ENCODE measurements at regions not wholly inside any gene's neighbourhood (a gene's known extent, or its start where the extent isn't known, plus 50 kb on each side); places are given as distances from the start of the nearest gene placed in this dataset.

GRCh38 chr13:58083064-58083463 lies 451.5 kb downstream of the PCDH17 start:
- Histone ChIP-seq H3K4me3 (ENCODE audit: low read length) (no peak overlapping the region), H3K9ac (ENCODE audit: low read length) (no peak overlapping the region), H3K9me3 (ENCODE audit: low read length) (no peaks in the 10 kb centered on the region), H3K27me3 (ENCODE audit: insufficient read depth, low read depth, low read length) (no peaks in the 10 kb centered on the region), H3K27ac (ENCODE audit: low read length) (no peak overlapping the region), H3K79me2 (replicated peaks; ENCODE audit: insufficient read depth, low read length) (no peaks in the 10 kb centered on the region), H4K20me1 (ENCODE audit: insufficient read depth) (no peaks in the 10 kb centered on the region), H2AFZ (ENCODE audit: low read depth, low read length) (no peak overlapping the region), H3K9me2 (ENCODE audit: insufficient read depth, low read length) (no peaks in the 10 kb centered on the region), H3F3A (ENCODE audit: insufficient read depth, low read length, poor library complexity, severe bottlenecking) (no peaks in the 10 kb centered on the region), H3K36me3 (ENCODE audit: insufficient read depth, low read length) (no peaks in the 10 kb centered on the region), H3K4me2 (ENCODE audit: low read length) (no peak overlapping the region)
- TF ChIP-seq POLR2AphosphoS5 (IDR thresholded peaks at IDR 0.05) = no peak
- no peak for TF ChIP-seq EZH2 (IDR thresholded peaks at IDR 0.05; ENCODE audit: borderline replicate concordance, insufficient read depth, low read length, poor library complexity, severe bottlenecking)
- no peak for TF ChIP-seq TAF1 (IDR thresholded peaks at IDR 0.05; ENCODE audit: low read depth)
- no peak for TF ChIP-seq MXI1 (conservative IDR thresholded peaks at IDR 0.05; ENCODE audit: poor library complexity, severe bottlenecking)
- no peak for TF ChIP-seq RAD21 (conservative IDR thresholded peaks at IDR 0.05)
- no peak for TF ChIP-seq EP300 (conservative IDR thresholded peaks at IDR 0.05; ENCODE audit: poor library complexity, severe bottlenecking)
- no peak for TF ChIP-seq SMC3 (conservative IDR thresholded peaks at IDR 0.05; ENCODE audit: poor library complexity)
- no peak for TF ChIP-seq REST (IDR thresholded peaks at IDR 0.05; ENCODE audit: borderline replicate concordance)
- no peak for TF ChIP-seq CTCF (IDR thresholded peaks at IDR 0.05; ENCODE audit: poor library complexity, severe bottlenecking)

GRCh38 chr13:58085274-58085673 lies 453.7 kb downstream of the PCDH17 start:
- no peaks in the 10 kb centered on the region for H3K9me2 ChIP-seq (ENCODE audit: insufficient read depth, low read length)
- H4K20me1 ChIP-seq (ENCODE audit: insufficient read depth) = no peaks in the 10 kb centered on the region
- no peak overlapping the region for H2AFZ ChIP-seq (ENCODE audit: low read depth, low read length)
- TF ChIP-seq TAF1 (IDR thresholded peaks at IDR 0.05; ENCODE audit: low read depth) = no peak
- no peak for TF ChIP-seq POLR2AphosphoS5 (IDR thresholded peaks at IDR 0.05)
- no peak for TF ChIP-seq RAD21 (conservative IDR thresholded peaks at IDR 0.05)
- no peak for TF ChIP-seq MXI1 (conservative IDR thresholded peaks at IDR 0.05; ENCODE audit: poor library complexity, severe bottlenecking)
- H3F3A ChIP-seq (ENCODE audit: insufficient read depth, low read length, poor library complexity, severe bottlenecking) = no peaks in the 10 kb centered on the region
- H3K9me3 ChIP-seq (ENCODE audit: low read length) = no peaks in the 10 kb centered on the region
- no peaks in the 10 kb centered on the region for H3K79me2 ChIP-seq (replicated peaks; ENCODE audit: insufficient read depth, low read length)
- no peaks in the 10 kb centered on the region for H3K27me3 ChIP-seq (ENCODE audit: insufficient read depth, low read depth, low read length)
- H3K4me2 ChIP-seq (ENCODE audit: low read length) = no peak overlapping the region
- no peak overlapping the region for H3K9ac ChIP-seq (ENCODE audit: low read length)
- no peak overlapping the region for H3K27ac ChIP-seq (ENCODE audit: low read length)
- no peak overlapping the region for H3K4me3 ChIP-seq (ENCODE audit: low read length)
- no peaks in the 10 kb centered on the region for H3K36me3 ChIP-seq (ENCODE audit: insufficient read depth, low read length)

GRCh38 chr13:58085819-58086218 lies 454.3 kb downstream of the PCDH17 start:
- Histone ChIP-seq H3K9ac (ENCODE audit: low read length) (no peak overlapping the region), H3K4me2 (ENCODE audit: low read length) (no peak overlapping the region), H4K20me1 (ENCODE audit: insufficient read depth) (no peaks in the 10 kb centered on the region), H2AFZ (ENCODE audit: low read depth, low read length) (no peak overlapping the region), H3K9me2 (ENCODE audit: insufficient read depth, low read length) (no peaks in the 10 kb centered on the region), H3K27me3 (ENCODE audit: insufficient read depth, low read depth, low read length) (no peaks in the 10 kb centered on the region), H3K36me3 (ENCODE audit: insufficient read depth, low read length) (no peaks in the 10 kb centered on the region), H3K4me3 (ENCODE audit: low read length) (no peak overlapping the region), H3F3A (ENCODE audit: insufficient read depth, low read length, poor library complexity, severe bottlenecking) (no peaks in the 10 kb centered on the region), H3K79me2 (replicated peaks; ENCODE audit: insufficient read depth, low read length) (no peaks in the 10 kb centered on the region), H3K9me3 (ENCODE audit: low read length) (no peaks in the 10 kb centered on the region), H3K27ac (ENCODE audit: low read length) (no peak overlapping the region)
- TF ChIP-seq EZH2 (IDR thresholded peaks at IDR 0.05; ENCODE audit: borderline replicate concordance, insufficient read depth, low read length, poor library complexity, severe bottlenecking) (no peak), RAD21 (conservative IDR thresholded peaks at IDR 0.05) (no peak), CTCF (IDR thresholded peaks at IDR 0.05; ENCODE audit: poor library complexity, severe bottlenecking) (no peak), SMC3 (conservative IDR thresholded peaks at IDR 0.05; ENCODE audit: poor library complexity) (no peak), MXI1 (conservative IDR thresholded peaks at IDR 0.05; ENCODE audit: poor library complexity, severe bottlenecking) (no peak), EP300 (conservative IDR thresholded peaks at IDR 0.05; ENCODE audit: poor library complexity, severe bottlenecking) (no peak), REST (IDR thresholded peaks at IDR 0.05; ENCODE audit: borderline replicate concordance) (no peak), TAF1 (IDR thresholded peaks at IDR 0.05; ENCODE audit: low read depth) (no peak), POLR2AphosphoS5 (IDR thresholded peaks at IDR 0.05) (no peak)
